Pancreas (tissue), 10 donors: ENCODE measurements at regions not wholly inside any gene's neighbourhood (a gene's known extent, or its start where the extent isn't known, plus 50 kb on each side); places are given as distances from the start of the nearest gene placed in this dataset.

Experiments used
- ATAC-seq, 4 donors: fragments of 200-7000 bp; cut with Tn5 transposase; one replicate each; pipeline versions ENCODE4 v1.8.0 to v1.9.1; 2020; ENCODE audit warnings: mild to moderate bottlenecking in 4 of 4, moderate library complexity in 4 of 4
- DNase-seq, 6 donors: peaks; one replicate each; pipeline ENCODE4 v3.0.0-alpha.2; 2020
- FAIRE-seq: peaks from 2 replicates; lab custom pipeline; 2012; peaks lifted over from hg19 to GRCh38; lab: Jason Lieb, UNC
- H3K27ac ChIP-seq, 4 donors: fragments of 200-600 bp; sonication (generic); 1 replicate in 3 of 4; 2 replicates in 1 of 4; pipeline versions ENCODE4 v1.5.0 to v1.8.0; 2020
- H3K27me3 ChIP-seq, 4 donors: fragments of 200-600 bp; one replicate each; pipeline ENCODE4 v1.8.0; 2021
- H3K36me3 ChIP-seq, 3 donors: fragments of 200-600 bp; sonication (generic) in 1 of 3; one replicate each; pipeline versions ENCODE4 v1.5.0 to v1.8.0; 2020 to 2021
- H3K4me1 ChIP-seq, 3 donors: fragments of 200-600 bp; one replicate each; pipeline ENCODE4 v1.8.0; 2021
- H3K4me3 ChIP-seq, 4 donors: fragments of 200-600 bp; sonication (generic) in 2 of 4; one replicate each; pipeline versions ENCODE4 v1.5.0 to v1.8.0; 2020 to 2021
- H3K9me3 ChIP-seq, 4 donors: fragments of 200-600 bp; one replicate each; pipeline ENCODE4 v1.8.0; 2021
- WGBS, 2 donors: extraction: QIAGEN DNeasy Blood & Tissue Kit; methylation state at CpG; one replicate each; pipeline ENCODE4 v1.1.7; 2013; 5-methylcytosine and 5-hydroxymethylcytosine counted together
- intact Hi-C, 3 donors: fragments of 100-400 bp; cut with DNase I; formaldehyde crosslinking; loops; one replicate each; pipeline versions ENCODE4 v1.11.1 to v1.14.2; 2022
- TF ChIP-seq, protein P1 (sequence below), 4 donors: fragments of 200-600 bp; sonication (generic) in 3 of 4; IDR thresholded peaks; one replicate each; pipeline versions ENCODE4 v1.5.0 to v1.8.0; 2021; ENCODE audit warnings: antibody characterized with exemption in 4 of 4
- donor health status: healthy with polysubstance abuse.
- donor health status: DM: no; HTN: no; CAD: no; lungs with moderate emphysema.
- donor health status: DM: no; HTN: no; CAD: no.
- donor health status: control.
- donor health status: control.
- donor health status: Bipolar disorder and iron deficiency.
- donor health status: DM: yes; HTN: yes; CAD: no.
- donor health status: DM: no; HTN: no; CAD: no.
- donor health status: DM: no; HTN: no; CAD: no.
- donor health status: DM: yes; HTN: yes; CAD: no.

DNA sequence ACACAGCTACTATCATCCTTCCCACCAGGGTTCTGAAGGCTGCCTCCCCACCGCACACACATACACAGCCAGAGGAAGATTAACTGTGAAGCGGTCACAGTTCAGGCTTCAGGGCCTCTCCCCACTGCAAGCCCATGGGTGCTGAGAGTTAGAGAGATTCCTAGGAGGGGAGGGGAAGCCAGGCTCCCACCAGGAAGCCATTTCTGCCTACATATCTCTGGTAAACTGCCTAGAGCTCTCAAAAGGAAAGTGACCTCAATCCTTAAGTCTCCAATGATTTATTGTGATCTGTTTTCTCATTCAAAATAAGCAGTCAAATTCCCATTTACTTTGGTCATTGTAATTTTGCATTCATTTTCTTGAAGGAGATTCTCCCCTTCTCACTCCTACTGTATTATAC is 141.0 kb upstream of the BNIP2 start:
- ATAC-seq (no peak), DNase-seq (no peak), FAIRE-seq (no peak)
- intact Hi-C loops = no loop called here
- WGBS, 2 donors = 84 to 88% methylated on average over 2 of the region's 2 CpGs
- TF ChIP-seq, protein P1, sequence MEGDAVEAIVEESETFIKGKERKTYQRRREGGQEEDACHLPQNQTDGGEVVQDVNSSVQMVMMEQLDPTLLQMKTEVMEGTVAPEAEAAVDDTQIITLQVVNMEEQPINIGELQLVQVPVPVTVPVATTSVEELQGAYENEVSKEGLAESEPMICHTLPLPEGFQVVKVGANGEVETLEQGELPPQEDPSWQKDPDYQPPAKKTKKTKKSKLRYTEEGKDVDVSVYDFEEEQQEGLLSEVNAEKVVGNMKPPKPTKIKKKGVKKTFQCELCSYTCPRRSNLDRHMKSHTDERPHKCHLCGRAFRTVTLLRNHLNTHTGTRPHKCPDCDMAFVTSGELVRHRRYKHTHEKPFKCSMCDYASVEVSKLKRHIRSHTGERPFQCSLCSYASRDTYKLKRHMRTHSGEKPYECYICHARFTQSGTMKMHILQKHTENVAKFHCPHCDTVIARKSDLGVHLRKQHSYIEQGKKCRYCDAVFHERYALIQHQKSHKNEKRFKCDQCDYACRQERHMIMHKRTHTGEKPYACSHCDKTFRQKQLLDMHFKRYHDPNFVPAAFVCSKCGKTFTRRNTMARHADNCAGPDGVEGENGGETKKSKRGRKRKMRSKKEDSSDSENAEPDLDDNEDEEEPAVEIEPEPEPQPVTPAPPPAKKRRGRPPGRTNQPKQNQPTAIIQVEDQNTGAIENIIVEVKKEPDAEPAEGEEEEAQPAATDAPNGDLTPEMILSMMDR (IDR thresholded peaks at IDR 0.05) = no peak
- H3K4me1 ChIP-seq = no peaks in the 10 kb centered on the region
- no peak overlapping the region for H3K27ac ChIP-seq
- H3K4me3 ChIP-seq = no peak overlapping the region
- H3K36me3 ChIP-seq = no peaks in the 10 kb centered on the region
- H3K27me3 ChIP-seq = peaks cover 0 to 5% (median 0%) of the 10 kb centered on the region in 4 donors
- H3K9me3 ChIP-seq = no peaks in the 10 kb centered on the region

DNA sequence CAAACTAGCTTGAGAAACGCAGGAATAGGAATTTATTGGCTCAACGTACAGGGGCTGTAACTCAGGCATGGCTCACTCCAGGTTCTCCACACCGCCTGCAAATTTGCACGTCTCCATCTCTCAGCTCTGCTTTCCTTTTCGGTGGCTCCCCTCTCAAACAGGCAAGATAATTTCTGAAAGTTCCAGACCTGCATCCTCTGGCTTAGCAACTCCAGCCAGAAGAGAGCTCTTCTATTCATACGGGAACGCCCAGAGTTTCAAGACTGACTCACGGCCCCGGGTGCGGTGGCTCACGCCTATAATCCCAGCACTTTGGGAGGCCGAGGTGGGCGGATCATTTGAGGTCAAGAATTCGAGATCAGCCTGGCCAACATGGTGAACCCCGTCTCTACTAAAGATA is 139.7 kb upstream of the BNIP2 start:
- FAIRE-seq (no peak), ATAC-seq (no peak), DNase-seq (no peak)
- Histone ChIP-seq H3K4me1 (no peaks in the 10 kb centered on the region), H3K27me3 (peaks cover 0 to 5% (median 0%) of the 10 kb centered on the region in 4 donors), H3K4me3 (no peak overlapping the region), H3K9me3 (no peaks in the 10 kb centered on the region), H3K36me3 (no peaks in the 10 kb centered on the region), H3K27ac (no peak overlapping the region)
- intact Hi-C loops = no loop called here
- WGBS, 2 donors = 66 to 78% methylated on average over 15 of the region's 15 CpGs
- TF ChIP-seq, protein P1 (IDR thresholded peaks at IDR 0.05) = no peak

DNA sequence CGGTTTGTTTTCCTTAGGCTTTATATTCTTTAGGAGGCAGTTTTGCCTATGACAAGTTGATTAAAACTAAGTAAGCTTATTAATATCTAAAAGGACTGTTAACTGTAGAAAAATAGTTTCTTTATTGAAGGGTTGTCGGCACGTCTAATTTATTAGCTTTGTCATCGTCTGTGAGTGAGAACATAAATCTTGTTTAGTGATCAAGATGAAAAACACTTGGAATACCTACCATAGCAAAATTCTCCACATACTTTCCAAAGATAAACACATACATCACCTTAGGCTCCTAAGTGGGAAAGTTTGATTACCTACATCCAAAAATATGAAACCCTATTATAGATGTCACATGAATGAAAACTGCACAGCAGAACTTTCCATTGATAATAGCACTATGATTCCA is 139.1 kb upstream of the BNIP2 start:
- H3K36me3 ChIP-seq = no peaks in the 10 kb centered on the region
- 7 to 14% methylated on average over 4 of the region's 4 CpGs for WGBS, 2 donors

DNA sequence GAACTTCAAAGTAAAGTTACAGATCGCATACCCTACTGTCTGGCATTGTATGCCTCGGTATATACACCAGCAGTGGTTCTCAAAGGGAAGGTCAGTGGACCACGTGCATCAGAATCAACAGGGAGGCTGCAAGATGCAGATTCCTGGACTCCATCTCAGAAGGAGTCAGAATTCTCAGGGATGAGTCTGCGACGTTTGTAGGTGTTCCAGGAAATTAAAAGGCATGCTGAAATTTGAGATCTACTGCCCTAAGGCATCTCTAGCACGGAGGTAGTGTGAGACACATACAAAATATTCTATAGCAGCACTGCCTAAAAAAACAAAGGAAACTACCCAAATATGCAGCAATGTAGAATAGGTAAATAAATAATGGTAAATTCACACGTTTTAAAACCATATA is 136.8 kb upstream of the BNIP2 start:
- no peak overlapping the region for H3K27ac ChIP-seq
- no peaks in the 10 kb centered on the region for H3K36me3 ChIP-seq
- WGBS, 2 donors = 43 to 48% methylated on average over 7 of the region's 7 CpGs
- ATAC-seq = no peak
- intact Hi-C loops = no loop called here
- TF ChIP-seq, protein P1 (IDR thresholded peaks at IDR 0.05) = no peak
- H3K27me3 ChIP-seq = peaks cover 0 to 11% (median 0%) of the 10 kb centered on the region in 4 donors
- FAIRE-seq = no peak
- no peak for DNase-seq
- no peak overlapping the region for H3K4me3 ChIP-seq
- H3K4me1 ChIP-seq = no peaks in the 10 kb centered on the region
- H3K9me3 ChIP-seq = no peaks in the 10 kb centered on the region

More for the DNA sequence above, 139.1 kb upstream of the BNIP2 start:
- no peak for DNase-seq
- no peak for FAIRE-seq
- H3K9me3 ChIP-seq = no peaks in the 10 kb centered on the region
- TF ChIP-seq, protein P1 (IDR thresholded peaks at IDR 0.05) = no peak
- H3K4me3 ChIP-seq = no peak overlapping the region
- no peak overlapping the region for H3K27ac ChIP-seq
- no peak for ATAC-seq
- intact Hi-C loops = no loop called here
- peaks cover 0 to 5% (median 0%) of the 10 kb centered on the region in 4 donors for H3K27me3 ChIP-seq
- no peaks in the 10 kb centered on the region for H3K4me1 ChIP-seq

DNA sequence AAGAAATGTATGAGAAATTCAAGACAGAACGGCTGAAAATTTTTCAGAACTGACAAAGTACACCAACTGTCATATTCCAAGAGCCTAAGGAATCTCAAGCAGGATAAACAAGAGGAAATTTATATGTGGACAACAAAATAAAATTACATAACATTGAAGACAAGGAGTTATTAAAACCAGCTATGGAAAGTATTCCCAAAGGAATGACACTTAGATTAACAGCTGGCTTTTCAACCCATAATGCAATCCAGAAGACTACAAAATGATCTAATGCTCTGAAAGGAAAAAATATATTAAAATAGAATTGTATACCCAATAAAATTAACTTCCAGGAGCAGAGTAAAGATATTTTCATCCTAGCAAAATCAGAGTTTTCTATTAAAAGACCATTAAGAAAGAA is 132.2 kb upstream of the BNIP2 start:
- TF ChIP-seq, protein P1 (IDR thresholded peaks at IDR 0.05) = no peak
- FAIRE-seq (no peak), DNase-seq (no peak), ATAC-seq (no peak)
- 70 to 82% methylated on average over 1 of the region's 1 CpG for WGBS, 2 donors
- no peaks in the 10 kb centered on the region for H3K4me1 ChIP-seq
- intact Hi-C loops = no loop called here
- H3K4me3 ChIP-seq = no peak overlapping the region
- no peaks in the 10 kb centered on the region for H3K9me3 ChIP-seq
- no peaks in the 10 kb centered on the region for H3K36me3 ChIP-seq
- peaks cover 0 to 7% (median 0%) of the 10 kb centered on the region in 4 donors for H3K27me3 ChIP-seq
- H3K27ac ChIP-seq = no peak overlapping the region
